ENCODE measurements at regions not wholly inside any gene's neighbourhood (a gene's known extent, or its start where the extent isn't known, plus 50 kb on each side); places are given as distances from the start of the nearest gene placed in this dataset.

DNA sequence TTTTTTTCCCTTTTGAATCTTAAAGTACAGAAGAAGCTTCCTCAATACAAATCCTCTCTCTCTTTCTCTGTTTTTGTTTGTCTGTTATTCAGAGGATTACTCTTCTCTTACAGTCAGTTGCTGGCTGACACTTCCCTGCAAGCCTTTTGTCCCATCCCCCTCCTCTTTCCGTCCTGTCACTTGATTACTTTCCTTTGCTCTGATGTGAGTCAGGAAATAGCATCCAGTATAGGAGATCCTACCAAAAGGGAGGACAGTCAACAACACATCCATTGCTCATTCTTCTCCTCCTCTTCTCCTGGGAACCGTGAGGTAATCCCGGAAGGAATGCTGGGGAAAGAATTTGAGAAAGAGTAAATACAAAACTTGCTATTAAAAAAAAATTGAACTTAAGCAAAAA lies 79.3 kb upstream of the SCN7A start:
- TF ChIP-seq FOXM1 (IDR thresholded peaks at IDR 0.05; ENCODE audit: borderline replicate concordance, low read depth) (no peak), EP300 (IDR thresholded peaks at IDR 0.05; ENCODE audit: borderline replicate concordance) (no peak), TEAD4 (IDR thresholded peaks at IDR 0.05) (no peak), CREB1 (IDR thresholded peaks at IDR 0.05; ENCODE audit: low read depth) (no peak), RAD21 (IDR thresholded peaks at IDR 0.05; ENCODE audit: low read depth) (no peak), NFIC (IDR thresholded peaks at IDR 0.05) (no peak), EGR1 (IDR thresholded peaks at IDR 0.05) (no peak), YY1 (IDR thresholded peaks at IDR 0.05; ENCODE audit: low read depth) (no peak)
- TF ChIP-seq, protein P1, sequence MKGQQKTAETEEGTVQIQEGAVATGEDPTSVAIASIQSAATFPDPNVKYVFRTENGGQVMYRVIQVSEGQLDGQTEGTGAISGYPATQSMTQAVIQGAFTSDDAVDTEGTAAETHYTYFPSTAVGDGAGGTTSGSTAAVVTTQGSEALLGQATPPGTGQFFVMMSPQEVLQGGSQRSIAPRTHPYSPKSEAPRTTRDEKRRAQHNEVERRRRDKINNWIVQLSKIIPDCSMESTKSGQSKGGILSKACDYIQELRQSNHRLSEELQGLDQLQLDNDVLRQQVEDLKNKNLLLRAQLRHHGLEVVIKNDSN (IDR thresholded peaks at IDR 0.05), result no peak

DNA sequence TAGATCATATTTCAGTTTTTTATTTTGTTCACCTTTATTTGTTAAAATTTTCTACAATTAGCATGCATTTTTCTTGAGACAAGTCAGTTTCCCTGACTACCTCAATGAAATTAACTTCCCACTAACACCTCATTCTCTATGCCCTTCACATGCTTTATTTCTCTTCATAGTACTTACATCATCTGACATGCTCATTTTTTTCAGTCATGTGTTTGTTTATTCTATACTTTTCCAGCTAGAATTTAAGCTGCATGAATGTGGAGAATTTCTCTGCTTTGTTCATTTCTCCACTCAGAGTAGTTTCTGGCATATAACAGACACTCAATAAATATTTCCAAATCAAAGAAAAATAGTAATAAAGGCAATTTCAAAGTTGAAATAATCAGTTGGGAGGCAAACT lies 78.9 kb upstream of the SCN7A start:
- TF ChIP-seq TAF1 (IDR thresholded peaks at IDR 0.05; ENCODE audit: low read depth), result no peak
- TF ChIP-seq YY1 (IDR thresholded peaks at IDR 0.05; ENCODE audit: low read depth), result no peak
- TF ChIP-seq, protein P1 (IDR thresholded peaks at IDR 0.05), result no peak
- TF ChIP-seq TEAD4 (IDR thresholded peaks at IDR 0.05), result no peak
- no peak for TF ChIP-seq TCF12 (IDR thresholded peaks at IDR 0.05; ENCODE audit: low read depth)
- TF ChIP-seq RAD21 (IDR thresholded peaks at IDR 0.05; ENCODE audit: low read depth), result no peak
- TF ChIP-seq, protein P2, sequence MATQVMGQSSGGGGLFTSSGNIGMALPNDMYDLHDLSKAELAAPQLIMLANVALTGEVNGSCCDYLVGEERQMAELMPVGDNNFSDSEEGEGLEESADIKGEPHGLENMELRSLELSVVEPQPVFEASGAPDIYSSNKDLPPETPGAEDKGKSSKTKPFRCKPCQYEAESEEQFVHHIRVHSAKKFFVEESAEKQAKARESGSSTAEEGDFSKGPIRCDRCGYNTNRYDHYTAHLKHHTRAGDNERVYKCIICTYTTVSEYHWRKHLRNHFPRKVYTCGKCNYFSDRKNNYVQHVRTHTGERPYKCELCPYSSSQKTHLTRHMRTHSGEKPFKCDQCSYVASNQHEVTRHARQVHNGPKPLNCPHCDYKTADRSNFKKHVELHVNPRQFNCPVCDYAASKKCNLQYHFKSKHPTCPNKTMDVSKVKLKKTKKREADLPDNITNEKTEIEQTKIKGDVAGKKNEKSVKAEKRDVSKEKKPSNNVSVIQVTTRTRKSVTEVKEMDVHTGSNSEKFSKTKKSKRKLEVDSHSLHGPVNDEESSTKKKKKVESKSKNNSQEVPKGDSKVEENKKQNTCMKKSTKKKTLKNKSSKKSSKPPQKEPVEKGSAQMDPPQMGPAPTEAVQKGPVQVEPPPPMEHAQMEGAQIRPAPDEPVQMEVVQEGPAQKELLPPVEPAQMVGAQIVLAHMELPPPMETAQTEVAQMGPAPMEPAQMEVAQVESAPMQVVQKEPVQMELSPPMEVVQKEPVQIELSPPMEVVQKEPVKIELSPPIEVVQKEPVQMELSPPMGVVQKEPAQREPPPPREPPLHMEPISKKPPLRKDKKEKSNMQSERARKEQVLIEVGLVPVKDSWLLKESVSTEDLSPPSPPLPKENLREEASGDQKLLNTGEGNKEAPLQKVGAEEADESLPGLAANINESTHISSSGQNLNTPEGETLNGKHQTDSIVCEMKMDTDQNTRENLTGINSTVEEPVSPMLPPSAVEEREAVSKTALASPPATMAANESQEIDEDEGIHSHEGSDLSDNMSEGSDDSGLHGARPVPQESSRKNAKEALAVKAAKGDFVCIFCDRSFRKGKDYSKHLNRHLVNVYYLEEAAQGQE (IDR thresholded peaks at IDR 0.05; ENCODE audit: low read depth), result no peak
- no peak for TF ChIP-seq CREB1 (IDR thresholded peaks at IDR 0.05; ENCODE audit: low read depth)
- no peak for TF ChIP-seq CEBPB (IDR thresholded peaks at IDR 0.05)
- no peak for TF ChIP-seq EGR1 (IDR thresholded peaks at IDR 0.05)
- no peak for TF ChIP-seq FOXM1 (IDR thresholded peaks at IDR 0.05; ENCODE audit: borderline replicate concordance, low read depth)
- TF ChIP-seq NFIC (IDR thresholded peaks at IDR 0.05), result no peak
- TF ChIP-seq ZBTB7A (IDR thresholded peaks at IDR 0.05; ENCODE audit: low read depth), result no peak
- no peak for TF ChIP-seq EP300 (IDR thresholded peaks at IDR 0.05; ENCODE audit: borderline replicate concordance)
- TF ChIP-seq, protein P3, sequence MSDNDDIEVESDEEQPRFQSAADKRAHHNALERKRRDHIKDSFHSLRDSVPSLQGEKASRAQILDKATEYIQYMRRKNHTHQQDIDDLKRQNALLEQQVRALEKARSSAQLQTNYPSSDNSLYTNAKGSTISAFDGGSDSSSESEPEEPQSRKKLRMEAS (IDR thresholded peaks at IDR 0.05), result no peak

DNA sequence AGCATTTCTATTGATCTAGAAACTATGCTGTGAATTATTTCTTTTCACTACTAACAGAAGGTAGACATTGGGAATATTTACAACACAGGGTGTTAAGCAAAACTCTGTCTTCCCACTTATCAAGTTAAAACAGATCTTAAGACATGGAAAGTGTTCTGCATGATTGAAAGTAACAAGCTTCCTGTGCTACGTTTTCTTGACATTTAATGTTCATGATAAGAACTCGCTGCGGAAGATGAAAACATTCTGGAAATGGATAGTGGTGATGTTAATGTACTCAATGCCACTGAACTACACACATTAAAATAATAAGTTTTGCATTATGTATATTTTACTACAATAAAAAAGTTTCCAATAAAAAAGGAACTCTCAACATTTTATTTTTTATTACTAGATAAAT lies 74.4 kb upstream of the SCN7A start:
- no peak for TF ChIP-seq YY1 (IDR thresholded peaks at IDR 0.05; ENCODE audit: low read depth)
- TF ChIP-seq EGR1 (IDR thresholded peaks at IDR 0.05), result no peak
- TF ChIP-seq, protein P1 (IDR thresholded peaks at IDR 0.05), result no peak
- TF ChIP-seq TCF12 (IDR thresholded peaks at IDR 0.05; ENCODE audit: low read depth), result no peak
- no peak for TF ChIP-seq CEBPB (IDR thresholded peaks at IDR 0.05)
- TF ChIP-seq FOXM1 (IDR thresholded peaks at IDR 0.05; ENCODE audit: borderline replicate concordance, low read depth), result no peak
- no peak for TF ChIP-seq RAD21 (IDR thresholded peaks at IDR 0.05; ENCODE audit: low read depth)
- no peak for TF ChIP-seq ZBTB7A (IDR thresholded peaks at IDR 0.05; ENCODE audit: low read depth)
- TF ChIP-seq, protein P3 (IDR thresholded peaks at IDR 0.05), result no peak
- TF ChIP-seq CREB1 (IDR thresholded peaks at IDR 0.05; ENCODE audit: low read depth), result no peak
- TF ChIP-seq TAF1 (IDR thresholded peaks at IDR 0.05; ENCODE audit: low read depth), result no peak
- TF ChIP-seq EP300 (IDR thresholded peaks at IDR 0.05; ENCODE audit: borderline replicate concordance), result no peak
- TF ChIP-seq TEAD4 (IDR thresholded peaks at IDR 0.05), result no peak
- TF ChIP-seq, protein P2 (IDR thresholded peaks at IDR 0.05; ENCODE audit: low read depth), result no peak
- TF ChIP-seq NFIC (IDR thresholded peaks at IDR 0.05), result no peak

DNA sequence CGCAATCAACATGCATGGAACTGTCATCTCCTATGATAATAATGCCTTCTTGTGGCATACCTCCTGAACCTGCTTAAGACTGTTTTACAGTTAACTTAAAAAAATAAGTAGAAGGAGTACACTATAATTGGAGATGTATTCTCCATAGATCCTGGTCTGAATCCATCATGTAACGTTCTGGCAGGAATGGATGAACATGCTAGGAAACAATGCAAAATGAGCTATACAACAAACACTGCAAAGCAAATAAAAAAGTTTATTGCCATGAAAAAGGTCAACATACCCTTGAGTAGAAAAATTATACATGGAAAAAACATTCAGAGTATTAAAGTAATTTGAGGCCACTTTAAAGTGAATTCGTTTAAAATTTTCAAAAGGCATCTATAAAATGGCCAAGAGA lies 71.5 kb upstream of the SCN7A start:
- TF ChIP-seq CEBPB (IDR thresholded peaks at IDR 0.05), result no peak
- no peak for TF ChIP-seq CREB1 (IDR thresholded peaks at IDR 0.05; ENCODE audit: low read depth)
- TF ChIP-seq TCF12 (IDR thresholded peaks at IDR 0.05; ENCODE audit: low read depth), result no peak
- no peak for TF ChIP-seq TAF1 (IDR thresholded peaks at IDR 0.05; ENCODE audit: low read depth)
- no peak for TF ChIP-seq FOXM1 (IDR thresholded peaks at IDR 0.05; ENCODE audit: borderline replicate concordance, low read depth)
- TF ChIP-seq, protein P3 (IDR thresholded peaks at IDR 0.05), result no peak
- TF ChIP-seq, protein P2 (IDR thresholded peaks at IDR 0.05; ENCODE audit: low read depth), result no peak
- TF ChIP-seq RAD21 (IDR thresholded peaks at IDR 0.05; ENCODE audit: low read depth), result no peak
- TF ChIP-seq EGR1 (IDR thresholded peaks at IDR 0.05), result no peak
- TF ChIP-seq ZBTB7A (IDR thresholded peaks at IDR 0.05; ENCODE audit: low read depth), result no peak
- TF ChIP-seq, protein P1 (IDR thresholded peaks at IDR 0.05), result no peak
- TF ChIP-seq EP300 (IDR thresholded peaks at IDR 0.05; ENCODE audit: borderline replicate concordance), result no peak
- TF ChIP-seq TEAD4 (IDR thresholded peaks at IDR 0.05), result no peak
- no peak for TF ChIP-seq NFIC (IDR thresholded peaks at IDR 0.05)
- no peak for TF ChIP-seq YY1 (IDR thresholded peaks at IDR 0.05; ENCODE audit: low read depth)

All from Ishikawa (cell line).